MCF 10A (cell line): ENCODE measurements at regions not wholly inside any gene's neighbourhood (a gene's known extent, or its start where the extent isn't known, plus 50 kb on each side); places are given as distances from the start of the nearest gene placed in this dataset.

ENCODE experiments used
- BruUV-seq: library from RNA; stranded (reverse); fragments of 400-500 nt; replicated peaks from 2 replicates; lab custom pipeline; 2021; lab: Mats Ljungman, UMichigan
- CTCF ChIA-PET: fragments of 300-600 bp; sonication (Branson Sonifier 250); formaldehyde crosslinking; extraction: SDS; loops from one replicate; lab custom pipeline; 2021; ENCODE audit warnings: antibody characterized with exemption, inconsistent platforms; lab: Yijun Ruan, JAX
- POLR2A ChIA-PET: fragments of 300-600, 350-650 bp; sonication (Branson Sonifier 250); formaldehyde crosslinking; extraction: SDS; loops from one replicate; lab custom pipeline; 2020; ENCODE audit warnings: antibody characterized with exemption, inconsistent platforms; lab: Yijun Ruan, JAX
- DNase-seq: peaks from one replicate; pipeline ENCODE4 v3.0.0-alpha.2; 2018; ENCODE audit not compliant: unreplicated experiment
- H3K27ac Mint-ChIP-seq: one replicate; pipeline ENCODE4 v1.8.0; 2022; ENCODE audit warnings: mild to moderate bottlenecking, low read depth, mixed read lengths; ENCODE audit not compliant: unreplicated experiment
- H3K27me3 Mint-ChIP-seq: one replicate; pipeline ENCODE4 v1.8.0; 2022; ENCODE audit warnings: mixed read lengths; ENCODE audit not compliant: insufficient read depth, unreplicated experiment
- H3K36me3 Mint-ChIP-seq: one replicate; pipeline ENCODE4 v1.8.0; 2022; ENCODE audit warnings: mild to moderate bottlenecking, moderate library complexity, mixed read lengths; ENCODE audit not compliant: insufficient read depth, unreplicated experiment
- H3K4me1 Mint-ChIP-seq: one replicate; pipeline ENCODE4 v1.8.0; 2022; ENCODE audit warnings: mixed read lengths; ENCODE audit not compliant: insufficient read depth, unreplicated experiment
- H3K4me3 Mint-ChIP-seq: one replicate; pipeline ENCODE4 v1.8.0; 2022; ENCODE audit warnings: mild to moderate bottlenecking, moderate library complexity, mixed read lengths; ENCODE audit not compliant: unreplicated experiment
- H3K9me3 Mint-ChIP-seq: one replicate; pipeline ENCODE4 v1.8.0; 2022; ENCODE audit warnings: mixed read lengths; ENCODE audit not compliant: unreplicated experiment
- CTCF ChIP-seq: fragments of 200-600 bp; IDR thresholded peaks from one replicate; pipeline ENCODE4 v1.8.0; 2022; ENCODE audit warnings: antibody characterized with exemption, mild to moderate bottlenecking; ENCODE audit not compliant: unreplicated experiment
- intact Hi-C: fragments of 100-400 bp; cut with micrococcal nuclease; formaldehyde crosslinking; loops from 2 replicates; pipeline ENCODE4 v1.14.1; 2022

- intact Hi-C loops = no loop called here
- no peaks in the 10 kb centered on the region for H3K4me1 Mint-ChIP-seq
Measured at GRCh38 chr4:3679071-3679825, 86.9 kb upstream of the ADRA2C start.

GRCh38 chr4:3677748-3678070, 88.5 kb upstream of the ADRA2C start:
- no TSS peak for BruUV-seq
- POLR2A ChIA-PET = interaction anchor here (0.6 kb wide), 1 partner anchor 1971 kb away, joined by 3 read pairs; no protein-coding TSS in a partner anchor
- no peak overlapping the region for H3K4me3 Mint-ChIP-seq
- CTCF ChIA-PET = no interaction called here
- H3K27ac Mint-ChIP-seq = no peak overlapping the region
- H3K4me1 Mint-ChIP-seq = no peaks in the 10 kb centered on the region
- intact Hi-C loops = no loop called here
- no peak for DNase-seq
- no peak for TF ChIP-seq CTCF
- no peaks in the 10 kb centered on the region for H3K9me3 Mint-ChIP-seq
- H3K36me3 Mint-ChIP-seq = no peaks in the 10 kb centered on the region
- peaks cover 69% of the 10 kb centered on the region for H3K27me3 Mint-ChIP-seq

More at GRCh38 chr4:3679071-3679825, 86.9 kb upstream of the ADRA2C start:
- TF ChIP-seq CTCF = no peak
- Mint-ChIP-seq H3K36me3 (no peaks in the 10 kb centered on the region), H3K27ac (no peak overlapping the region), H3K9me3 (no peaks in the 10 kb centered on the region), H3K4me3 (no peak overlapping the region), H3K27me3 (peaks cover 85% of the 10 kb centered on the region)
- no TSS peak for BruUV-seq
- ChIA-PET POLR2A (interaction anchor here (0.6 kb wide), 1 partner anchor 66 kb away, joined by 3 read pairs; no protein-coding TSS in a partner anchor), CTCF (no interaction called here)
- DNase-seq = no peak

- H3K27ac Mint-ChIP-seq = no peak overlapping the region
- H3K36me3 Mint-ChIP-seq = no peaks in the 10 kb centered on the region
- H3K27me3 Mint-ChIP-seq = peaks cover 69% of the 10 kb centered on the region
Measured at GRCh38 chr4:3676907-3677747, 89.1 kb upstream of the ADRA2C start.

More at GRCh38 chr4:3676907-3677747, 89.1 kb upstream of the ADRA2C start:
- H3K4me1 Mint-ChIP-seq = no peaks in the 10 kb centered on the region
- ChIA-PET CTCF (interaction anchor here (0.6 kb wide), 1 partner anchor 248 kb away, joined by 3 read pairs; no protein-coding TSS in a partner anchor), POLR2A (interaction anchor here (0.6 kb wide), 1 partner anchor 1971 kb away, joined by 3 read pairs; no protein-coding TSS in a partner anchor)
- no peak for TF ChIP-seq CTCF
- BruUV-seq = no TSS peak
- no peak for DNase-seq
- intact Hi-C loops = no loop called here
- H3K9me3 Mint-ChIP-seq = no peaks in the 10 kb centered on the region
- H3K4me3 Mint-ChIP-seq = no peak overlapping the region
